Panc1 (cell line): ENCODE measurements at regions not wholly inside any gene's neighbourhood (a gene's known extent, or its start where the extent isn't known, plus 50 kb on each side); places are given as distances from the start of the nearest gene placed in this dataset.

ENCODE experiments used
- CTCF ChIP-seq: fragments of 450-650 bp; IDR thresholded peaks from 2 replicates; pipeline ENCODE4 v1.5.1; 2017; ENCODE audit warnings: mild to moderate bottlenecking
- POLR2AphosphoS5 ChIP-seq: IDR thresholded peaks from 2 replicates; pipeline ENCODE4 v1.6.1; 2012; ENCODE audit warnings: mild to moderate bottlenecking, low read depth, low read length, moderate library complexity
- REST ChIP-seq, 2 experiments: IDR thresholded peaks; 2 replicates each; pipeline ENCODE4 v1.6.1; 2011 to 2012; ENCODE audit warnings: low read depth in 2 of 2, control low read depth in 1 of 2, low read length in 1 of 2, mild to moderate bottlenecking in 1 of 2, moderate library complexity in 1 of 2; ENCODE audit not compliant: insufficient read depth in 1 of 2
- SIN3A ChIP-seq: IDR thresholded peaks from 2 replicates; pipeline ENCODE4 v1.6.1; 2012; ENCODE audit warnings: low read depth, mild to moderate bottlenecking, low read length, moderate library complexity, borderline replicate concordance; ENCODE audit not compliant: insufficient read depth

GRCh38 chr6:108751851-108752732, 96.1 kb upstream of the ARMC2 start:
- TF ChIP-seq CTCF: no peak
- TF ChIP-seq POLR2AphosphoS5: no peak
- no peak for TF ChIP-seq SIN3A
- TF ChIP-seq REST (IDR thresholded peaks at IDR 0.05; ENCODE audit: insufficient read depth in 1 of 2, low read depth in 2 of 2, low read length in 1 of 2): no peak
